Keratinocyte (primary cell): ENCODE measurements at regions not wholly inside any gene's neighbourhood (a gene's known extent, or its start where the extent isn't known, plus 50 kb on each side); places are given as distances from the start of the nearest gene placed in this dataset.
A peak's percentile ranks its signal among the peaks of the same experiment; 100 is the strongest.

Source experiments
- DNase-seq: peaks from one replicate; pipeline ENCODE4 v3.0.0-alpha.2; 2011; ENCODE audit warnings: low read depth, missing footprints, low spot score
- FAIRE-seq: peaks from 2 replicates; lab custom pipeline; 2011; peaks lifted over from hg19 to GRCh38; lab: Jason Lieb, UNC
- H2AFZ ChIP-seq: 2 replicates; pipeline ENCODE4 v1.6.0; 2012; ENCODE audit warnings: low read length, control low read depth, inconsistent platforms; ENCODE audit not compliant: control insufficient read depth
- H3K27ac ChIP-seq: 2 replicates; pipeline ENCODE4 v1.5.1; 2011; ENCODE audit warnings: low read length; ENCODE audit not compliant: control insufficient read depth, insufficient read depth
- H3K27me3 ChIP-seq: 3 replicates; pipeline ENCODE4 v1.6.0; 2011; ENCODE audit warnings: low read length; ENCODE audit not compliant: control insufficient read depth, insufficient read depth; ENCODE audit errors: extremely low read depth
- H3K36me3 ChIP-seq, 2 experiments: 2 replicates in 1 of 2; 3 replicates in 1 of 2; pipeline ENCODE4 v1.5.1; 2011; ENCODE audit warnings: low read length in 2 of 2, mild to moderate bottlenecking in 1 of 2; ENCODE audit not compliant: control insufficient read depth in 2 of 2, insufficient read depth in 2 of 2; ENCODE audit errors: extremely low read depth in 1 of 2
- H3K4me1 ChIP-seq: 3 replicates; pipeline ENCODE4 v1.5.1; 2011; ENCODE audit warnings: low read length; ENCODE audit not compliant: control insufficient read depth, insufficient read depth; ENCODE audit errors: extremely low read depth
- H3K4me2 ChIP-seq: 3 replicates; pipeline ENCODE4 v1.6.0; 2011; ENCODE audit warnings: low read depth, low read length; ENCODE audit not compliant: control insufficient read depth, insufficient read depth; ENCODE audit errors: extremely low read depth
- H3K4me3 ChIP-seq, 3 experiments: fragments of 200-600 bp in 1 of 3; sonication (generic) in 1 of 3; 2 replicates in 2 of 3; 3 replicates in 1 of 3; pipeline ENCODE4 v1.5.1; 2011 to 2016; ENCODE audit warnings: low read length in 3 of 3, mild to moderate bottlenecking in 3 of 3, control low read depth in 2 of 3, inconsistent platforms in 1 of 3, low read depth in 1 of 3, mixed read lengths in 1 of 3, mixed run types in 1 of 3, moderate library complexity in 1 of 3; ENCODE audit not compliant: control insufficient read depth in 2 of 3, insufficient read depth in 2 of 3; ENCODE audit errors: extremely low read depth in 1 of 3
- H3K79me2 ChIP-seq: 2 replicates; pipeline ENCODE4 v1.6.0; 2012; ENCODE audit warnings: low read length; ENCODE audit not compliant: control insufficient read depth, insufficient read depth
- H3K9ac ChIP-seq: 3 replicates; pipeline ENCODE4 v1.6.0; 2011; ENCODE audit warnings: low read length; ENCODE audit not compliant: control insufficient read depth, insufficient read depth; ENCODE audit errors: extremely low read depth
- H3K9me1 ChIP-seq: 3 replicates; pipeline ENCODE4 v1.6.0; 2011; ENCODE audit warnings: low read length; ENCODE audit not compliant: control insufficient read depth, insufficient read depth; ENCODE audit errors: extremely low read depth
- H3K9me3 ChIP-seq: 2 replicates; pipeline ENCODE4 v1.5.1; 2012; ENCODE audit warnings: low read depth, low read length; ENCODE audit not compliant: control insufficient read depth
- H4K20me1 ChIP-seq: 3 replicates; pipeline ENCODE4 v1.6.0; 2011; ENCODE audit warnings: low read length; ENCODE audit not compliant: control insufficient read depth, insufficient read depth; ENCODE audit errors: extremely low read depth
- CTCF ChIP-seq, 3 experiments: IDR thresholded peaks in 1 of 3; conservative IDR thresholded peaks in 1 of 3; optimal IDR thresholded peaks in 1 of 3; 2 replicates in 2 of 3; 3 replicates in 1 of 3; pipeline versions ENCODE3 to v1.5.1; 2011; ENCODE audit warnings: low read length in 3 of 3, mild to moderate bottlenecking in 3 of 3, moderate library complexity in 2 of 3, control low read depth in 1 of 3, inconsistent platforms in 1 of 3; ENCODE audit not compliant: insufficient read depth in 2 of 3; ENCODE audit errors: extremely low read depth in 1 of 3
- EZH2 ChIP-seq: IDR thresholded peaks from one replicate; pipeline ENCODE4 v1.6.1; 2012; ENCODE audit warnings: inconsistent platforms, mild to moderate bottlenecking, low read length, moderate library complexity
- dilution Hi-C: fragments of 300-500 bp; cut with MboI; formaldehyde crosslinking; loops from one replicate; pipeline ENCODE4 v1.7.0; 2020; ENCODE audit warnings: low sequenced_read_pairs; ENCODE audit not compliant: extremely low pct_ligation_motif_present

- no peak overlapping the region for H3K9ac ChIP-seq
Observed at GRCh38 chr11:13140028-13140870, 131.1 kb downstream of the RASSF10 start.

GRCh38 chr11:13140873-13141655, 131.9 kb downstream of the RASSF10 start:
- Histone ChIP-seq H2AFZ (no peak overlapping the region), H3K79me2 (no peaks in the 10 kb centered on the region), H3K27me3 (no peaks in the 10 kb centered on the region), H3K27ac (peak overlapping the region; percentile 47), H3K4me3 (no peak overlapping the region), H4K20me1 (no peaks in the 10 kb centered on the region), H3K4me2 (peak overlapping the region; percentile 47), H3K36me3 (no peaks in the 10 kb centered on the region), H3K9me3 (no peaks in the 10 kb centered on the region), H3K9me1 (no peaks in the 10 kb centered on the region), H3K4me1 (peaks cover 26% of the 10 kb centered on the region), H3K9ac (no peak overlapping the region)
- dilution Hi-C loops, result no loop called here
- FAIRE-seq (no peak), DNase-seq (no peak)
- TF ChIP-seq EZH2, result no peak
- TF ChIP-seq CTCF (optimal IDR thresholded peaks at IDR 0.05 in 1 of 3, IDR thresholded peaks at IDR 0.05 in 1 of 3, conservative IDR thresholded peaks at IDR 0.05 in 1 of 3; ENCODE audit: extremely low read depth in 1 of 3, insufficient read depth in 2 of 3, low read length in 3 of 3), result no peak

More at GRCh38 chr11:13140028-13140870, 131.1 kb downstream of the RASSF10 start:
- Histone ChIP-seq H3K4me1 (peaks cover 26% of the 10 kb centered on the region), H2AFZ (no peak overlapping the region), H3K9me3 (no peaks in the 10 kb centered on the region), H3K79me2 (no peaks in the 10 kb centered on the region), H3K4me3 (no peak overlapping the region), H3K27me3 (no peaks in the 10 kb centered on the region), H3K27ac (peak overlapping the region; percentile 47), H3K4me2 (peak overlapping the region; percentile 47), H4K20me1 (no peaks in the 10 kb centered on the region), H3K36me3 (no peaks in the 10 kb centered on the region), H3K9me1 (no peaks in the 10 kb centered on the region)
- FAIRE-seq (peak; percentile 32), DNase-seq (no peak)
- TF ChIP-seq EZH2 (no peak), CTCF (optimal IDR thresholded peaks at IDR 0.05 in 1 of 3, IDR thresholded peaks at IDR 0.05 in 1 of 3, conservative IDR thresholded peaks at IDR 0.05 in 1 of 3; ENCODE audit: extremely low read depth in 1 of 3, insufficient read depth in 2 of 3, low read length in 3 of 3) (no peak)
- dilution Hi-C loops, result no loop called here
